ENCODE measurements at regions not wholly inside any gene's neighbourhood (a gene's known extent, or its start where the extent isn't known, plus 50 kb on each side); places are given as distances from the start of the nearest gene placed in this dataset.

DNA sequence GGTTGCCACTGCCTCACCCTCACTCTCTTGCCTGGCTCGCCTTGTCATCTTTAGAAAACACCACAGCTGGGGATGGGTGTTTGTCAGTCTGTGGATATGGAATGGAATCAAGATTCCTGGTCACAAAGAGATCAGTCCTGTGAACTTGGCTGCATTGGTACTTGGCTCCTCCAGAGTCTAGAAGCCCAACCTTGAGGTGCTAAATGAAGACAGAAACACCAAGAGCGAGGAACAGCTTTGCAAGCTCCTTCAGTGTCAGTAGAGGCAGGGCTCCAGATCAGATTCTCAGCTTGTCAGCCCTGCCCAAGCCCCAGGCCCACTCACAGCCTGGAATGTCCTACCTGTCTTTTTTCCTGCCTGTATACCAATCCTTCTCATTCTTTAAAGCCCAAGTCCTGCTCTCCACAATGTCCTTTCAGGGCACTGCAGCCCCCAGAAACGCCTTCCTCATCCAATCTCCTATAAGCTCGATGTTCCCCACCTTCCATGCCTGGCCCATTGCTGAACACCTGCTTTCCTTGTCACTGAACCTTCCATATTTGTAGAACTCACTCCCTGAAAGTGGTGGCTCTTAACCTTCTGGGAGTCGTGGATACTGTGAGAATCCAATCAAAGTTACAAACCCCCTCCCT lies 188.9 kb downstream of the BCR start:
- Histone ChIP-seq H3K36me3 (ENCODE audit: control insufficient read depth, insufficient read depth, low read length) (no peaks in the 10 kb centered on the region), H3K4me1 (ENCODE audit: control insufficient read depth, insufficient read depth, low read length) (peaks cover 10% of the 10 kb centered on the region), H3K27me3 (ENCODE audit: control insufficient read depth, insufficient read depth, low read length) (peaks cover 77% of the 10 kb centered on the region)

More for the DNA sequence above, 188.9 kb downstream of the BCR start:
- peak overlapping the region; percentile 2 for H3K4me3 ChIP-seq (ENCODE audit: low read depth, low read length)
- no peak overlapping the region for H3K9ac ChIP-seq (ENCODE audit: low read depth, low read length)
- H3K9me3 ChIP-seq (ENCODE audit: control insufficient read depth, insufficient read depth, low read length): no peaks in the 10 kb centered on the region
